ENCODE measurements at regions not wholly inside any gene's neighbourhood (a gene's known extent, or its start where the extent isn't known, plus 50 kb on each side); places are given as distances from the start of the nearest gene placed in this dataset.

DNA sequence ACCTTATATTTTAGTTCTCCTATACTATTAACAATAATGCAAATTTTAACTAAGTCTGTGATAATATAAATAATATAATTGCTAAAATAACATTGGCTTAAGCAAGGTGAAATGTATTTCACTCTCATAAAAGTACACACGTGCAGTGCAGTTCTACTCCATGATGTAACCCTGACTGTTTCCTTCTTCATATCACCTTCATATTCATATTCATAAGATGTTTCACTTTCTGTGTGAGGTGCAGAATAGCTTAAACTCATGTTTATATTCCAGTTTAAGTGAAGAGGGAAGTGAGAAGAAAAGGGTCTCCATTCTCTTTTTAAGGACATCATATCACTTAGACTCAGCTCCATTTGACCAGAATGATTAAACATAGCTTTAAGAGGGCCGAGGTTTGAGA, 1810.0 kb upstream of the PCDH10 start:
- TF ChIP-seq, protein P1, sequence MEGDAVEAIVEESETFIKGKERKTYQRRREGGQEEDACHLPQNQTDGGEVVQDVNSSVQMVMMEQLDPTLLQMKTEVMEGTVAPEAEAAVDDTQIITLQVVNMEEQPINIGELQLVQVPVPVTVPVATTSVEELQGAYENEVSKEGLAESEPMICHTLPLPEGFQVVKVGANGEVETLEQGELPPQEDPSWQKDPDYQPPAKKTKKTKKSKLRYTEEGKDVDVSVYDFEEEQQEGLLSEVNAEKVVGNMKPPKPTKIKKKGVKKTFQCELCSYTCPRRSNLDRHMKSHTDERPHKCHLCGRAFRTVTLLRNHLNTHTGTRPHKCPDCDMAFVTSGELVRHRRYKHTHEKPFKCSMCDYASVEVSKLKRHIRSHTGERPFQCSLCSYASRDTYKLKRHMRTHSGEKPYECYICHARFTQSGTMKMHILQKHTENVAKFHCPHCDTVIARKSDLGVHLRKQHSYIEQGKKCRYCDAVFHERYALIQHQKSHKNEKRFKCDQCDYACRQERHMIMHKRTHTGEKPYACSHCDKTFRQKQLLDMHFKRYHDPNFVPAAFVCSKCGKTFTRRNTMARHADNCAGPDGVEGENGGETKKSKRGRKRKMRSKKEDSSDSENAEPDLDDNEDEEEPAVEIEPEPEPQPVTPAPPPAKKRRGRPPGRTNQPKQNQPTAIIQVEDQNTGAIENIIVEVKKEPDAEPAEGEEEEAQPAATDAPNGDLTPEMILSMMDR (IDR thresholded peaks at IDR 0.05; ENCODE audit: poor library complexity), result no peak
- no peak for TF ChIP-seq EZH2phosphoT487 (IDR thresholded peaks at IDR 0.05; ENCODE audit: low read depth, severe bottlenecking, unreplicated experiment)
- no peak for TF ChIP-seq EZH2 (IDR thresholded peaks at IDR 0.05; ENCODE audit: borderline replicate concordance)

Data from hepatocyte (in vitro differentiated cells).